ENCODE measurements at regions not wholly inside any gene's neighbourhood (a gene's known extent, or its start where the extent isn't known, plus 50 kb on each side); places are given as distances from the start of the nearest gene placed in this dataset.

DNA sequence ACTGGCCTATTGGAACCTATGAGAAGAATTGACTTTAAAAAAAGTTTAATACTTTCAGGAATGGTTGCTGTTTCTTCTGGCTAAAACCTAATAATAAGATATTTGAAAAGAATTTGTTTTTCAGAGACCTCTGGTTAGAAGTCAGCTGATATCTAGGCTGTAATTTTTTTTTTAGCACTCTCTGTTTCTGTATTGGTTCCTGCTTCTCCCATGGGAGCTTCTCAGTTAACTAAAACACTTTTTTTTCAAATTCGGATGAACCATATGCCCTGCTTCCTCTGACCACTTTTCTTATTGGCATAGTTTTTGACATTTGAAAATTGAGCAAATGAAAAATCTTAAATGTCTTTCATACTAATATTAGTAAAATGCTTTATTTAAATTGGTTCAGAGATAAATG is 163.5 kb upstream of the SLC10A2 start:
- TF ChIP-seq NFIC (IDR thresholded peaks at IDR 0.05): no peak
- TF ChIP-seq TEAD4 (IDR thresholded peaks at IDR 0.05): no peak
- TF ChIP-seq EGR1 (IDR thresholded peaks at IDR 0.05): no peak
- TF ChIP-seq YY1 (IDR thresholded peaks at IDR 0.05; ENCODE audit: low read depth): no peak
- TF ChIP-seq, protein P1, sequence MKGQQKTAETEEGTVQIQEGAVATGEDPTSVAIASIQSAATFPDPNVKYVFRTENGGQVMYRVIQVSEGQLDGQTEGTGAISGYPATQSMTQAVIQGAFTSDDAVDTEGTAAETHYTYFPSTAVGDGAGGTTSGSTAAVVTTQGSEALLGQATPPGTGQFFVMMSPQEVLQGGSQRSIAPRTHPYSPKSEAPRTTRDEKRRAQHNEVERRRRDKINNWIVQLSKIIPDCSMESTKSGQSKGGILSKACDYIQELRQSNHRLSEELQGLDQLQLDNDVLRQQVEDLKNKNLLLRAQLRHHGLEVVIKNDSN (IDR thresholded peaks at IDR 0.05): no peak
- TF ChIP-seq TAF1 (IDR thresholded peaks at IDR 0.05; ENCODE audit: low read depth): no peak
- no peak for TF ChIP-seq CREB1 (IDR thresholded peaks at IDR 0.05; ENCODE audit: low read depth)
- TF ChIP-seq CEBPB (IDR thresholded peaks at IDR 0.05): no peak
- TF ChIP-seq, protein P2, sequence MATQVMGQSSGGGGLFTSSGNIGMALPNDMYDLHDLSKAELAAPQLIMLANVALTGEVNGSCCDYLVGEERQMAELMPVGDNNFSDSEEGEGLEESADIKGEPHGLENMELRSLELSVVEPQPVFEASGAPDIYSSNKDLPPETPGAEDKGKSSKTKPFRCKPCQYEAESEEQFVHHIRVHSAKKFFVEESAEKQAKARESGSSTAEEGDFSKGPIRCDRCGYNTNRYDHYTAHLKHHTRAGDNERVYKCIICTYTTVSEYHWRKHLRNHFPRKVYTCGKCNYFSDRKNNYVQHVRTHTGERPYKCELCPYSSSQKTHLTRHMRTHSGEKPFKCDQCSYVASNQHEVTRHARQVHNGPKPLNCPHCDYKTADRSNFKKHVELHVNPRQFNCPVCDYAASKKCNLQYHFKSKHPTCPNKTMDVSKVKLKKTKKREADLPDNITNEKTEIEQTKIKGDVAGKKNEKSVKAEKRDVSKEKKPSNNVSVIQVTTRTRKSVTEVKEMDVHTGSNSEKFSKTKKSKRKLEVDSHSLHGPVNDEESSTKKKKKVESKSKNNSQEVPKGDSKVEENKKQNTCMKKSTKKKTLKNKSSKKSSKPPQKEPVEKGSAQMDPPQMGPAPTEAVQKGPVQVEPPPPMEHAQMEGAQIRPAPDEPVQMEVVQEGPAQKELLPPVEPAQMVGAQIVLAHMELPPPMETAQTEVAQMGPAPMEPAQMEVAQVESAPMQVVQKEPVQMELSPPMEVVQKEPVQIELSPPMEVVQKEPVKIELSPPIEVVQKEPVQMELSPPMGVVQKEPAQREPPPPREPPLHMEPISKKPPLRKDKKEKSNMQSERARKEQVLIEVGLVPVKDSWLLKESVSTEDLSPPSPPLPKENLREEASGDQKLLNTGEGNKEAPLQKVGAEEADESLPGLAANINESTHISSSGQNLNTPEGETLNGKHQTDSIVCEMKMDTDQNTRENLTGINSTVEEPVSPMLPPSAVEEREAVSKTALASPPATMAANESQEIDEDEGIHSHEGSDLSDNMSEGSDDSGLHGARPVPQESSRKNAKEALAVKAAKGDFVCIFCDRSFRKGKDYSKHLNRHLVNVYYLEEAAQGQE (IDR thresholded peaks at IDR 0.05; ENCODE audit: low read depth): no peak
- TF ChIP-seq RAD21 (IDR thresholded peaks at IDR 0.05; ENCODE audit: low read depth): no peak

DNA sequence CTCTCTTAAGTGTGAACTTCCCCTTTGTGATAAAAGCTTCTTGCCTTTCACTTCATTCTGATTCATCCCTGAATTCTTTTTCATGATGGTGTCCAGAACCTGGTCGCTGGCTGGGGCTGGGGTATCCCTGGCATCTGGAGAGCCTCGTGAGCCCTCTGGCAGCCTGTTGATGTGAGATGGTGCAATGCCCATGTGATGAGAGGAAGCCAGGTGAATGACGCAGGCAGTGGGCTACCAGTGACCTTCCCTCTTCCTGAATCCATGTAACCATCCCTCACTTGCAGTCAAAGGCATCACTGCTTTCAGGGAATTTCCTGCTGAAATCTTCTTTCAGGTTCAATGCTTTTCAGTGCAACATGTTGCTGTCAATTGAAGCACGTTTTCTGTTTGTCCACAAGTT is 158.6 kb upstream of the SLC10A2 start:
- no peak for TF ChIP-seq CEBPB (IDR thresholded peaks at IDR 0.05)

DNA sequence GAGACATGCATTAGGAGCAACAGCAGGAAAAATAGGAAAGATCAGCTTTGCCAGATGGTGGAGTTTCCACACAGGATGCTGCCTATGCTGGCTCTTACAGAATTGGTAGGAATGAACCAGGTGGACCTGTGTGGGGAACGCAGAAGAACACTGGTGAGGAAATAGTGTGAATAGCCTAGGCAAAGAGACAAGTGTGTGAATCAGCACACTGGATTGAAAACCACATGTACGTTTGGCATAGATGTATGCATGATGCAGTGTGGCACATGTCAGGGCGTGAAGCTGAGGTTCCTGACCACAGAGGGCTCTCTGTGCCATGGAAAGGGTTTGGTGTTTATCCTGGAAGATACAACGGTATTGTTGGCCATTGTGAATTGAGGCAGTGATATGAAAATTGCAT is 156.5 kb upstream of the SLC10A2 start:
- TF ChIP-seq CREB1 (IDR thresholded peaks at IDR 0.05; ENCODE audit: low read depth) (no peak), EP300 (IDR thresholded peaks at IDR 0.05; ENCODE audit: borderline replicate concordance) (no peak), TCF12 (IDR thresholded peaks at IDR 0.05; ENCODE audit: low read depth) (no peak), TEAD4 (IDR thresholded peaks at IDR 0.05) (no peak), YY1 (IDR thresholded peaks at IDR 0.05; ENCODE audit: low read depth) (no peak), RAD21 (IDR thresholded peaks at IDR 0.05; ENCODE audit: low read depth) (no peak), ZBTB7A (IDR thresholded peaks at IDR 0.05; ENCODE audit: low read depth) (no peak), TAF1 (IDR thresholded peaks at IDR 0.05; ENCODE audit: low read depth) (no peak), CEBPB (IDR thresholded peaks at IDR 0.05) (no peak)
- TF ChIP-seq, protein P3, sequence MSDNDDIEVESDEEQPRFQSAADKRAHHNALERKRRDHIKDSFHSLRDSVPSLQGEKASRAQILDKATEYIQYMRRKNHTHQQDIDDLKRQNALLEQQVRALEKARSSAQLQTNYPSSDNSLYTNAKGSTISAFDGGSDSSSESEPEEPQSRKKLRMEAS (IDR thresholded peaks at IDR 0.05): no peak
- TF ChIP-seq, protein P1 (IDR thresholded peaks at IDR 0.05): no peak
- TF ChIP-seq, protein P2 (IDR thresholded peaks at IDR 0.05; ENCODE audit: low read depth): no peak

DNA sequence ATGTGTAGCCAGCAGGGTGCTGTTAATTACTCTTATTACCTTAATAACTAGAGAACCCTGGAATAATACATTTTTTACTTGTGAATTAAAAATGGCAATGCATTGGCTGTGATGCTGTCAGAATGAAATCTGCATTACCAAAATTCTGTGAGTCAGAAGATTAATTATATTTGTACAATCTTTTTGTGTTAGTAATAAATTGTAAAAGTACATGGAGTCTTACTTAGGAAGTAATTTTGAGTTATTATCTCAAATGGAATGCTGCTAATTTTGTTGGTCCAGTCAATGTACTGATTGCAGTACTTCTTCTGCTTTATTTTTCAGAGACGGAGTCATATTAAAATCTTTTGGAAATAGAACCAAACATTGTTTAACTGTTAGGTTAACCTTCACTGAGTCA is 152.0 kb upstream of the SLC10A2 start:
- TF ChIP-seq NFIC (IDR thresholded peaks at IDR 0.05) (no peak), CEBPB (IDR thresholded peaks at IDR 0.05) (no peak), EGR1 (IDR thresholded peaks at IDR 0.05) (no peak), ZBTB7A (IDR thresholded peaks at IDR 0.05; ENCODE audit: low read depth) (no peak), TCF12 (IDR thresholded peaks at IDR 0.05; ENCODE audit: low read depth) (no peak), EP300 (IDR thresholded peaks at IDR 0.05; ENCODE audit: borderline replicate concordance) (no peak), TEAD4 (IDR thresholded peaks at IDR 0.05) (no peak), FOXM1 (IDR thresholded peaks at IDR 0.05; ENCODE audit: borderline replicate concordance, low read depth) (no peak), YY1 (IDR thresholded peaks at IDR 0.05; ENCODE audit: low read depth) (no peak), TAF1 (IDR thresholded peaks at IDR 0.05; ENCODE audit: low read depth) (no peak), CREB1 (IDR thresholded peaks at IDR 0.05; ENCODE audit: low read depth) (no peak), RAD21 (IDR thresholded peaks at IDR 0.05; ENCODE audit: low read depth) (no peak)
- TF ChIP-seq, protein P3 (IDR thresholded peaks at IDR 0.05): no peak
- TF ChIP-seq, protein P2 (IDR thresholded peaks at IDR 0.05; ENCODE audit: low read depth): no peak
- TF ChIP-seq, protein P1 (IDR thresholded peaks at IDR 0.05): no peak
